IMR-90 (cell line): ENCODE measurements at regions not wholly inside any gene's neighbourhood (a gene's known extent, or its start where the extent isn't known, plus 50 kb on each side); places are given as distances from the start of the nearest gene placed in this dataset.

Experiments
- CTCF ChIP-seq: conservative IDR thresholded peaks from 2 replicates; pipeline ENCODE4 v1.5.1; 2012; ENCODE audit warnings: mild to moderate bottlenecking, low read depth, low read length, improper control_type of control experiment
- POLR2A ChIP-seq: IDR thresholded peaks from 2 replicates; pipeline ENCODE4 v1.6.1; 2012; ENCODE audit warnings: mild to moderate bottlenecking, low read depth, low read length
- RAD21 ChIP-seq: IDR thresholded peaks from 2 replicates; pipeline ENCODE4 v1.6.1; 2012; ENCODE audit warnings: low read length, improper control_type of control experiment

DNA sequence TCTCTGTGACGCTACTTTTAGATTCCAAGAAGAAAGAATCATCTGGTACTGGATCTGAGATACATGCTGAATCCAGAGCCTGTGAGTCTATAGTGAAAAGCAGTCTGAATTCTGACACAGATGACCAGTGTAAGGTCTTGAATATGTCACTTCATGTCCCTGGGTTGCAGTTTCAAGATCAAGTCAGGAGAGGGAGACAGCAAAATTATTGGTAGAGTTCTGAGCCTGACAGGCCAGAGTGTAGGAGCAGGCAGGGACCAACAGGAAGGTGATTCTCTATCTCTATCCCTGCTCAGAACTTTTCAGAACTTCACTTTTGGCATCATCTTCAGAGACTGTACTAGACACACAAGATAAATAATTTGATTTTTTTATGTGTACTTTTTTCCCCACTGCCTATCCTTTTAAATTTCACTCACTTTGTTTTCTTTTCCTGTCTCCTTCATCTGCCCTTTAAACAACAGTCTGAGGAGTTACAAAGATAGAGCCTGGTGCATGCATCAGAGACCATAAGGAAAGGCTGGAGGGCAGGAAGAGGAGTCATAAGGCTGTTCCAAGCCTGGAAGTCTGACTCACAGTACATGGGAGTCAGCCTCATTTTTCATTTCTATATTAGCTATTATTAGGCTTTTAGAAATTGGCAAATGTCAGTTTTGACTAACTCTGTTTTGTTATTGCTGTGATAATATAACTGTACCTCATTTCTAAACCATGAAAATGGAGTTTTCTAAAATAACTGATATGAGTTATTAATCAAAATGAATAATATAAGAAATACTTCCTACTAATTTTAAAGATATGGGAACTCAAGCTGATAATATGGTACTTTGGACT, 120.2 kb upstream of the TMEM229A start:
- peak; percentile 38 for TF ChIP-seq CTCF
- no peak for TF ChIP-seq RAD21
- TF ChIP-seq POLR2A: no peak
